ENCODE measurements at regions not wholly inside any gene's neighbourhood (a gene's known extent, or its start where the extent isn't known, plus 50 kb on each side); places are given as distances from the start of the nearest gene placed in this dataset.

DNA sequence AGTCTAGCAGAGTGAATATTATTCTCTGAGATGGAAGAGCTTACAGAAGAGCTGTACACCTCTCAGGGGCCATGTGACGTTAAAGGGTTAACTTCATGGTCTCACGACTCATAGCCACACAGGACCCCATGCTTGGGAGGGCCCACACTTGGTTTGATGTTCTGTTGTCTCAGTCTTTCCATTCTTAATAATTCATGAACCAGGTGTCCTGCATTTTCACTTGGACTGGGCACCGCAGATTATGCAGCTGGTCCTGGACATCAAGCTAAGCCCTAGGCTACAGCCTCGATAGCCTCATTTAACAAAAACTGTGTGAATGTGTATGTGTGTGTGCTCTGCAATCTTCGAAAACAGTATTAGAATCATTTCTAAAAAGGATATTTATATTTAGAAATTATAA, 323.5 kb downstream of the PLK2 start:
- H3K4me1 ChIP-seq (ENCODE audit: control insufficient read depth in 5 of 5, insufficient read depth in 5 of 5, low read length in 5 of 5): peaks cover 0 to 7% (median 3%) of the 10 kb centered on the region in 5 donors
- no peaks in the 10 kb centered on the region for H3K27me3 ChIP-seq (ENCODE audit: control insufficient read depth in 5 of 5, insufficient read depth in 4 of 5, low read length in 5 of 5)
- H3K9me3 ChIP-seq (ENCODE audit: control insufficient read depth in 5 of 5, low read length in 5 of 5): no peaks in the 10 kb centered on the region
- no peak overlapping the region for H3K4me3 ChIP-seq (ENCODE audit: low read depth in 1 of 5, low read length in 5 of 5)
- H3K36me3 ChIP-seq (ENCODE audit: control insufficient read depth in 5 of 5, insufficient read depth in 5 of 5, low read length in 5 of 5): no peaks in the 10 kb centered on the region
- H3K27ac ChIP-seq (ENCODE audit: low read depth, low read length): no peak overlapping the region
- H3K9ac ChIP-seq (ENCODE audit: low read length in 5 of 5): no peak overlapping the region

DNA sequence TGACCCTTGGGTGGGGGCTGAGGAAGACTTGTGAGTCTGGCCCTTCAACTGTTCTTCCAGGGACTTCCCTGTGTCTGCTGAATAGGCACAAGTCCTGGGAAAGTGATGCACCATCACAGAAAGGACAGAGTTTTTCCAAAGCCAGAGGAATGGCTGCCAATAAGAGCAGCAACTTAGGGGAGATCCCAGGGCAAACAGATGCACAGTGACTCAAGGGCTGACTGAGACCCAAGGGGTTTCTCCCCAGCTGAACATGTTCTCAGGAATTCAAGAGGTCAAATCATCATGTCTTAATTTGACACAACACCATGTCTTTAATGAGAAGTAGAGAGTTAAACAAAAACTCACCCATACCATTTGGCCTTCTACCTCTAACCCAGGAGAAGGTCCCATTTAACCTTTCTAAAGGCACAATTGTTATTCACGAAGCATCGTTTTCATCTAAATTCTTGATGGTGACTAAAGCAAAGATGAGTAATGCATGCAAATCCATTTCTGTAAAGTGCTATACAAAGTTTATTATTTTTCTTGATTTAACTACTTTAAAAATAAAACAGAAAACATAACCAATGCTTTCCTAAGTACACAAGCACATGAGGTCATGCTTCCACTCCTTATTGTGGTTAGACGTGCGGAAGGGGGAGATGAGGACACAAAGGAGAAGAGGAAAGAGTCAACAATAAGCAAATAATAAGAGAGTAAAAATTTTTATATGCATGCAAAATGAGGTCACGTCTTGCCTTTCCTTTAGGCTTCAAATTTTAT, 324.1 kb downstream of the PLK2 start:
- H3K4me1 ChIP-seq (ENCODE audit: control insufficient read depth in 5 of 5, insufficient read depth in 5 of 5, low read length in 5 of 5): peaks cover 0 to 7% (median 3%) of the 10 kb centered on the region in 5 donors
- no peaks in the 10 kb centered on the region for H3K36me3 ChIP-seq (ENCODE audit: control insufficient read depth in 5 of 5, insufficient read depth in 5 of 5, low read length in 5 of 5)
- no peak overlapping the region for H3K9ac ChIP-seq (ENCODE audit: low read length in 5 of 5)
- no peak overlapping the region for H3K4me3 ChIP-seq (ENCODE audit: low read depth in 1 of 5, low read length in 5 of 5)
- no peak overlapping the region for H3K27ac ChIP-seq (ENCODE audit: low read depth, low read length)
- H3K27me3 ChIP-seq (ENCODE audit: control insufficient read depth in 5 of 5, insufficient read depth in 4 of 5, low read length in 5 of 5): no peaks in the 10 kb centered on the region
- H3K9me3 ChIP-seq (ENCODE audit: control insufficient read depth in 5 of 5, low read length in 5 of 5): no peaks in the 10 kb centered on the region

DNA sequence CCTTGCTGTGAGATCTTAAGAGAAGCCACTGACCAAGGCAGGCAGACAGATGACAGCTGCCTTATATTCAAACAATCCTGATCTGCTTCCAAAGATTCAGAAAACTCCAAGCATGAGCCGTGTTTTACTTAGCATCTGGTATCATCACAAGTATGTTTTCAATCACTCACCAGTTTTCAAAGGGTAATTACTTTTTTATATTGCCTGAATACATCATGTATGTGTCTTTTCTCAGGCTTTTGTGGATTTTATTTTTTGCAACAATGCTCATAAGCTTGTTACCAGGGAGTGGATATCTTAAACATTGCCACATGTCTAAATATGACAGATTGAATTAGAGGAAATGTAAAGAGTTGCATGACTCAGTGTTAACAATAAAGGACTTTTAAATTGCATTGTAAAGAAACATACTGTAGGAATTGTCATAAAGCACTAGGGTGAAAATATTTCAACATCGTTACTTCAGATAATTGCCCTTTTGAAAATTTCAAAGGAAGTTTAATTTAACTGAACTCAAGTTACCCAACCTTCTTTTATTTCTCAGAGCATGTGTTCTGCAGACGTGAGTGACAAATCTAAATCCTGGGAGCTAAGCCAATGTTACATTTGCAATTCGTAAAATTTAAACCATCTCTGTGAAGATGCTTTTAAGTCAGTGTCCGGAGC, 326.1 kb downstream of the PLK2 start:
- Histone ChIP-seq H3K4me3 (ENCODE audit: low read depth in 1 of 5, low read length in 5 of 5) (no peak overlapping the region), H3K27me3 (ENCODE audit: control insufficient read depth in 5 of 5, insufficient read depth in 4 of 5, low read length in 5 of 5) (no peaks in the 10 kb centered on the region), H3K9ac (ENCODE audit: low read length in 5 of 5) (no peak overlapping the region), H3K27ac (ENCODE audit: low read depth, low read length) (no peak overlapping the region), H3K9me3 (ENCODE audit: control insufficient read depth in 5 of 5, low read length in 5 of 5) (no peaks in the 10 kb centered on the region), H3K4me1 (ENCODE audit: control insufficient read depth in 5 of 5, insufficient read depth in 5 of 5, low read length in 5 of 5) (peaks cover 0 to 7% (median 3%) of the 10 kb centered on the region in 5 donors), H3K36me3 (ENCODE audit: control insufficient read depth in 5 of 5, insufficient read depth in 5 of 5, low read length in 5 of 5) (no peaks in the 10 kb centered on the region)

DNA sequence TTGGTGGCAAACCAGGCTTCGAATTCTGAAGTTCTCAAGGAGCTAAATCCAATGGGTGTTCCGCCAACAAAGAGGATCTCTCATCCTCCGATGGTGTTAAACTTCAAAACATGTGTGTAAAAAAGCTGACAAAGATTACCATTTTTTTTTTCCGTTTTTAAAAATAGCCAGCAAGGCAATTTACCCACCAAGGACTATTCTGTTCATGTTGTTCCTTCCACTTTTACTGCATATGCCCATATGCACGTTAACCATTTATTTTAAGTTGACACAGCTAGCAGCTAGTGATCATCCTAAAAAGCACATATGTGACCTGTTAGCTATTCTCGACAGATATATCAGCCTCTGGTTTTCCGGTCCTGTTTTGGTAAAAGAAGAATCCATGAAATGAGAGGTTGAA, 326.7 kb downstream of the PLK2 start:
- Histone ChIP-seq H3K27ac (ENCODE audit: low read depth, low read length) (no peak overlapping the region), H3K4me1 (ENCODE audit: control insufficient read depth in 5 of 5, insufficient read depth in 5 of 5, low read length in 5 of 5) (peaks cover 0 to 7% (median 3%) of the 10 kb centered on the region in 5 donors), H3K36me3 (ENCODE audit: control insufficient read depth in 5 of 5, insufficient read depth in 5 of 5, low read length in 5 of 5) (no peaks in the 10 kb centered on the region), H3K4me3 (ENCODE audit: low read depth in 1 of 5, low read length in 5 of 5) (no peak overlapping the region), H3K27me3 (ENCODE audit: control insufficient read depth in 5 of 5, insufficient read depth in 4 of 5, low read length in 5 of 5) (no peaks in the 10 kb centered on the region), H3K9ac (ENCODE audit: low read length in 5 of 5) (no peak overlapping the region), H3K9me3 (ENCODE audit: control insufficient read depth in 5 of 5, low read length in 5 of 5) (no peaks in the 10 kb centered on the region)

DNA sequence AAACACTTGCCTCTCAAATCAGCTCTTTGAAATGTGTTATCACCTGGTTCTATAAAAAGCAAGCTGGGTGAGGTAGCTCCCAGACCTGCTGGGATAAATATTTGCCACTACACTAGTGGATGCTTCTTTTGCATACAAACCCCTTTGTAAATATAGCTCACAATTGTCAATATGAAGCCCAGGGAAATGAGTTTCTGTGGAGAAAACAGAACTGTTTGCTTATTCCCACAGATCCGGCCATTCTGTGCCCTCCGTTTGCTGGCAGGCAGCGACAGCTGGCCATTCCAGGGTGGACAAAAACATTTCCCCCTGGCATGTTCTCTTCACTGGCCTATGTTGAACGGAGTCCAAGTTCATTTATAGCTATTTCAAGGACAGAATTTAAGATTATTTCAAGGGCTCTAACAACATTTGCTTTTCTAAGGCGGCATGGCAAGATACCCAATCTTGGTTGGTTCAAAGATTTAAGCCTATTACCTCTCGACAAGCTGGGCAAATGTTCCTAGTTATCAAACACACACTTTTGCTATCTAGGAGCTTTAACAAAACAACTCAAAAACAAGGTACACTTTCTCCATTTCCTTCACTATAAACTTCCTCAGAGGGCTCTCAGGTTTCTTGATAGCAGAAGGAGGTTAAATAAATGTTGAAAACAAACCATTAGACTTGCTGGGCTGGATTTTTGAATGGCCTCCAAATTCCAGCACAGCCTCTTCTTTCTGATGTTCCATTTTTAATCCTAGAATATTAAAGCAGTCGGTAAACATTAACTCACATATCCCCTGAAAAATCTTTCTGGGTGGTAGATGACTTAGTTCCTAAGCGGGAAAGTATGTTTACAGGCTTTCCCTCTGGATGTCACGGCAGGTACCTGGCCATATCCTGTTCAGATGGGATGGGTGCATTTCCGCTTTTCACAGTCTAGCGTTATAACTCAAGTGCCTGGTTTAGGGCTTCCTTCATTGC, 332.3 kb downstream of the PLK2 start:
- Histone ChIP-seq H3K27ac (ENCODE audit: low read depth, low read length) (no peak overlapping the region), H3K9ac (ENCODE audit: low read length in 5 of 5) (no peak overlapping the region), H3K4me3 (ENCODE audit: low read depth in 1 of 5, low read length in 5 of 5) (no peak overlapping the region), H3K27me3 (ENCODE audit: control insufficient read depth in 5 of 5, insufficient read depth in 4 of 5, low read length in 5 of 5) (no peaks in the 10 kb centered on the region), H3K4me1 (ENCODE audit: control insufficient read depth in 5 of 5, insufficient read depth in 5 of 5, low read length in 5 of 5) (peaks cover 0 to 9% (median 0%) of the 10 kb centered on the region in 5 donors), H3K36me3 (ENCODE audit: control insufficient read depth in 5 of 5, insufficient read depth in 5 of 5, low read length in 5 of 5) (no peaks in the 10 kb centered on the region), H3K9me3 (ENCODE audit: control insufficient read depth in 5 of 5, low read length in 5 of 5) (no peaks in the 10 kb centered on the region)

DNA sequence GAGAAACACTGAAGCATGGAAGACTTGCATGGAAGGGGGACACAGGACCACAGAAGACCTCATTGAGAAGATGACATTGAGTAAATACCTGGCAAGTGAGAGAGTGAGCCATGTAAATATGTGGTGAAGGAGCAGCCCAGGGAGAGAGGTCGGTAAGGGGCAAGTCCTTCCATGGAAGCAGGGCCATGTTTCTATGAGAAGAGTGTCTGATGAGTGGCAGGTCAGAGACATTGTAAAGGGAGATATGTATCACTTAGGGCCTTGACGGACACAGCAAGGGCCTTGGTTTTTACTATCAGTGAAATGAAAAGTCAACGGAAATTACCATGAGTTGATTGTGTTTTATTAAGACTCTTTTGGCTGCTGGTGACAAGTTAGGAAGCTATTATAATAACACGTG, 336.4 kb downstream of the PLK2 start:
- Histone ChIP-seq H3K4me3 (ENCODE audit: low read depth in 1 of 5, low read length in 5 of 5) (no peak overlapping the region), H3K27ac (ENCODE audit: low read depth, low read length) (no peak overlapping the region), H3K36me3 (ENCODE audit: control insufficient read depth in 5 of 5, insufficient read depth in 5 of 5, low read length in 5 of 5) (no peaks in the 10 kb centered on the region), H3K4me1 (ENCODE audit: control insufficient read depth in 5 of 5, insufficient read depth in 5 of 5, low read length in 5 of 5) (peaks cover 0 to 9% (median 0%) of the 10 kb centered on the region in 5 donors), H3K27me3 (ENCODE audit: control insufficient read depth in 5 of 5, insufficient read depth in 4 of 5, low read length in 5 of 5) (no peaks in the 10 kb centered on the region), H3K9me3 (ENCODE audit: control insufficient read depth in 5 of 5, low read length in 5 of 5) (no peaks in the 10 kb centered on the region), H3K9ac (ENCODE audit: low read length in 5 of 5) (no peak overlapping the region)

DNA sequence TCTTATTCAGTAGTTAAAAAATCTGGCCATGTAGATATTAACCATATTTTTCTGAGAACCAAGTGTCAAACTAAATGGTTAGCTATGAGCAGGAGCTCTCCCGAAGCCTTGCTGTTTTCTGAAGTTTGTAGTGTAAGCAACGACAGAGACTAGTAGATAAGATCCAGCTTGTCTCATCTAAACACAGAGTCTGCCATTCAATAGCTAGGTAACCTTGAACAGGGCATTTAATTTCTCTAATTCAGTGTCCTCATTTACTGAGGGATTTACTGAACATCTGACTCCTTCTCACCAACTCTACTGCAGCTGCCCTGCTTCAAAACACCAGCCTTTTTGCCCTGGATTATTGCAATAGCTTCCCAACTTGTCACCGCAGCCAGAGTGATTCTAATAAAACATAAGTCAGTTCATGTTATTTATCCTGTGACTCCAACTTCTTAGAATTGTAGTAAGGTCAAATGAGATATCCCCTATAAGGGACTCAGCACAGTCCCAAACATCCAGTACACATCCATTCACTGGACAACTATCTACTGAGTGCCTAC, 337.0 kb downstream of the PLK2 start:
- H3K4me3 ChIP-seq (ENCODE audit: low read depth in 1 of 5, low read length in 5 of 5): no peak overlapping the region
- no peak overlapping the region for H3K27ac ChIP-seq (ENCODE audit: low read depth, low read length)

DNA sequence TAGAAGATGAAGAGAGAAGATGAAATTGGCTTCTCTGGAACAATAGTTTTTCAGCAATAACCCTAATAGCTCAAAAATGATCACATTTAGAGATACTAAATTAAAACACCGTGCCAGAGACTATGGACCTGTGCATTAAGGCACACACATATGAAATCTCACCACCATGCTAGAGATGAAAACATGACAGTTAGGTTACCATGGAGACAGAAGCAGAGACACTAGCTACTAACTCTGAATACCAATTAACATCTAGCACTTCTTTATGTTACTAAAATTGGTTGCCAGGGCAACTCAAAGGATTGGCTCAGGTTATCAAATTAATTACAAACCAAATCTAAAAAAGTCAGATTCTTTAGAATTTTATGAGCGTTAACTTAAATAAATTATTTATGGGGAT, 337.7 kb downstream of the PLK2 start:
- H3K9ac ChIP-seq (ENCODE audit: low read length in 5 of 5): no peak overlapping the region
- H3K36me3 ChIP-seq (ENCODE audit: control insufficient read depth in 5 of 5, insufficient read depth in 5 of 5, low read length in 5 of 5): no peaks in the 10 kb centered on the region
- peaks cover 0 to under 1% (median 0%) of the 10 kb centered on the region in 5 donors for H3K4me1 ChIP-seq (ENCODE audit: control insufficient read depth in 5 of 5, insufficient read depth in 5 of 5, low read length in 5 of 5)
- H3K27me3 ChIP-seq (ENCODE audit: control insufficient read depth in 5 of 5, insufficient read depth in 4 of 5, low read length in 5 of 5): no peaks in the 10 kb centered on the region
- no peak overlapping the region for H3K27ac ChIP-seq (ENCODE audit: low read depth, low read length)
- no peaks in the 10 kb centered on the region for H3K9me3 ChIP-seq (ENCODE audit: control insufficient read depth in 5 of 5, low read length in 5 of 5)
- H3K4me3 ChIP-seq (ENCODE audit: low read depth in 1 of 5, low read length in 5 of 5): no peak overlapping the region

More for the DNA sequence above, 337.0 kb downstream of the PLK2 start:
- H3K9ac ChIP-seq (ENCODE audit: low read length in 5 of 5): no peak overlapping the region
- H3K9me3 ChIP-seq (ENCODE audit: control insufficient read depth in 5 of 5, low read length in 5 of 5): no peaks in the 10 kb centered on the region
- no peaks in the 10 kb centered on the region for H3K36me3 ChIP-seq (ENCODE audit: control insufficient read depth in 5 of 5, insufficient read depth in 5 of 5, low read length in 5 of 5)
- H3K4me1 ChIP-seq (ENCODE audit: control insufficient read depth in 5 of 5, insufficient read depth in 5 of 5, low read length in 5 of 5): peaks cover 0 to 9% (median 0%) of the 10 kb centered on the region in 5 donors
- H3K27me3 ChIP-seq (ENCODE audit: control insufficient read depth in 5 of 5, insufficient read depth in 4 of 5, low read length in 5 of 5): no peaks in the 10 kb centered on the region

DNA sequence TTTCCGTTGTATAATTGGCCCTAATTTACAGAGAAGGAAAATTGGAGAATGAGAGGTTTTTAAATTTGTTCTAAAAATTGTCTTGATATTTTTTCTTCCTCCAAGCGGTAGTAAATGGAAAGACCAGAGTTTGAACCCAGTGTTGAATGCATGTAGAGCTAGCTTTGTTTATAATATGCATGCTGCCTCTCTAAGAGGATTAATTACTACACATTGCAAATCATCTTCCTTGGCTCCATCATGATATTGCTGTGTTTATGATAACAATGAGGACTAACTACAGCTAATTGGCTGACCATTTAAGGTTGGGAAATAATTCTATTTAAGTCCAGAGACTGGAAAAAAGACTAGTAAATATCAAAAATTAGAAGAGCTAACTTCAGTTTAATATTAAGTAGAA, 338.5 kb downstream of the PLK2 start:
- Histone ChIP-seq H3K27me3 (ENCODE audit: control insufficient read depth in 5 of 5, insufficient read depth in 4 of 5, low read length in 5 of 5) (no peaks in the 10 kb centered on the region), H3K27ac (ENCODE audit: low read depth, low read length) (no peak overlapping the region), H3K9ac (ENCODE audit: low read length in 5 of 5) (no peak overlapping the region), H3K4me3 (ENCODE audit: low read depth in 1 of 5, low read length in 5 of 5) (no peak overlapping the region), H3K9me3 (ENCODE audit: control insufficient read depth in 5 of 5, low read length in 5 of 5) (no peaks in the 10 kb centered on the region), H3K36me3 (ENCODE audit: control insufficient read depth in 5 of 5, insufficient read depth in 5 of 5, low read length in 5 of 5) (no peaks in the 10 kb centered on the region), H3K4me1 (ENCODE audit: control insufficient read depth in 5 of 5, insufficient read depth in 5 of 5, low read length in 5 of 5) (no peaks in the 10 kb centered on the region)
